NCI-H146 treated with DMSO at 0.1 percent for 48 hours (cell line): ENCODE measurements at regions not wholly inside any gene's neighbourhood (a gene's known extent, or its start where the extent isn't known, plus 50 kb on each side); places are given as distances from the start of the nearest gene placed in this dataset.

Source experiments
- DNase-seq: peaks from one replicate; lab custom pipeline; 2025; ENCODE audit not compliant: unreplicated experiment; lab: John Stamatoyannopoulos, UW

DNA sequence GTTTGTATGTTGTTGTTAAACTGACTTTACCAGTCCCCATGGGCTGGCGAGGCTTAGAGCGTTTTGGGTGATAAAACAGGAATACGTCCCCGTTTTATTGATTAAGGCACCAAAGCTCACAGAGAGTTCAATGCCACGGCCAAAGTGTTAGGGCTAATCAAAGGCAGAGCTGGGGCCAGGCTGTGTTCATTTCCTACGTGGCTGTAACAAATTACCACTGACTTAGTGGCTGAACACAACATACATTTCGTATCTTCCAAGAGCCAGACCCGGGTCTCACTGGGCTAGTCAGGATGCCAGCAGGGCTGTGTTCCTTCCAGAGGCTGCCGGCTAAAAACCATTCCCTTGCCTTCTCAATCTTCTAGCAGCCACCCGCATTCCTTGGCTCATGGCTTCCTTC, 94.4 kb upstream of the HABP2 start:
- DNase-seq: no peak

DNA sequence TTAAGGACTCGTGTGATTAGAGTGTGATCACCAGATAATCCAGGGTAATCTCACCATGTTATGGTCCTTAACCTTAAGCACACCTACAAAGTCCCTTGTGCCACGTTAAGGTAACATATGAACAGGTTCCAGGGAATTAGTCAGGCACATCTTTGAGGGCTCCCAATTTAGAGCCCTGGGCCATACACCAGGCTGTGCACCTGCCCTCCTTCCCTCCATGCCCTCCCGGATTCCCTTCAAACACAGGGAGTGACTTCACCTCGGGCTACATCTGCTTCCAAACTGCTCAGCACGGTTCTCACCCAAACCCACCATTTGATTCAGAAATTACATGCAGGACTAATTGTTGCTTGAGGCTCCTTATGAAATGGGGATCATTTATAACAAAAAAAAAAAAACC, 93.9 kb upstream of the HABP2 start:
- peak; percentile 15 for DNase-seq

- DNase-seq: peak; percentile 76
Observed at GRCh38 chr10:113459626-113460280, 93.1 kb upstream of the HABP2 start.

DNA sequence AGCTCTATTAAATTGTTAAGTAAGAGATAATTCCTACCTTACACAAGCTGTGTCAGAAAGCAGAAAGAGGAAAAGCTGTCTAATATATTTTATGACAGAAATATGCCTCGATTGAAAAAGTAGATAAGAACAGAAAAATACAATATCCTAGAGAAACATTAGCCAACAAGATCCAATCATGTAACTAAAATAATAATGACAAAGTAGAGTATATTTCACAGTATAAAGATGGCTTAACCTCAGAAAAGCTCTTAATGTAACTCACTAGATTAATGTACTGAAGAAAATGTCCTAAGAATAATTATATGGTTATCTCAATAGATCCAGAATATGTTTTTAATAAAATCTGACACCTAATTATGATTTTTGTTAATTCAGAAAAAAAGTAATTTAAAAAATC, 89.8 kb upstream of the HABP2 start:
- DNase-seq: no peak

- no peak for DNase-seq
Observed at GRCh38 chr10:113463777-113464176, 89.1 kb upstream of the HABP2 start.

- no peak for DNase-seq
Observed at GRCh38 chr10:113469796-113470195, 83.1 kb upstream of the HABP2 start.

DNA sequence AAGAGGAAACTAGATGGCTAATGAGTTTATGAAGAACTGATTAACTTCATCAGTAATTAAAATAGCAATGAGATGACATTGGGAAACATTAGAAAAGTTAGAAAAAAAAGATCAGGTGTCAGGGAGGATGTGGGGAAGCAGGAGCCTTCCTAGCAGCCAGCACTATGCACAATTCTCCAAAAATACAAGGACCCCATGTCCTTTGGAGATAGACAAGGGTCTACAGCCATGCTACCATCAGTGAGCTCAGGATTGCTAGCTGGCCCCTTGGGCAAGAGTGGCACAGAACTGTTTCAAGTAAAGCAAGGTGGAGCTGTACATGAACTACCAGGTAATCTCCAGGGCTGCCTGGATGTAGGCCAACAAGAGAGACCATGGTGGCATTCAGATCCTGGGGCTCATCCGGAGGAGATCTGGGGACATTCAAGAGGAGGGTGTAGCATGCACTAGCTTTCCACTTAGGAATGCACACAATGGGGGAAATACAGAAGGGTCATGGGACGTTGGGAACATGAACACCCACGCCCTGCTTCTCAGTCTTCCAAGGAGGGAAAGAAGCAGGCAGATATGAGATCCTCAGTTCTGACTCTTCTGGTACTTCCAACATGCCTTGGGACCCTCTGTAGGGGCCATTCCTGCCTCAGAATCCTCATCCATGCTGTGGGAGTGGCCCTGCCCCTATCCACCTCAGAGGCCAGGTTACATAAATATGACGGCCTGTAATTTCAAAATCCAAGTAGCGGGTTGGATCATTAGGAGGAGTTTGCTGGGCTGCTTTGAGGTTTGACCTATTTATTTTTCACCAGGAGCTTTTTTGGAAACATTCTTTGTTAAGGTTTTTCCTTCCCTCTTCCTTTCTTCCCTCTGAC, 82.2 kb upstream of the HABP2 start:
- DNase-seq: no peak

DNA sequence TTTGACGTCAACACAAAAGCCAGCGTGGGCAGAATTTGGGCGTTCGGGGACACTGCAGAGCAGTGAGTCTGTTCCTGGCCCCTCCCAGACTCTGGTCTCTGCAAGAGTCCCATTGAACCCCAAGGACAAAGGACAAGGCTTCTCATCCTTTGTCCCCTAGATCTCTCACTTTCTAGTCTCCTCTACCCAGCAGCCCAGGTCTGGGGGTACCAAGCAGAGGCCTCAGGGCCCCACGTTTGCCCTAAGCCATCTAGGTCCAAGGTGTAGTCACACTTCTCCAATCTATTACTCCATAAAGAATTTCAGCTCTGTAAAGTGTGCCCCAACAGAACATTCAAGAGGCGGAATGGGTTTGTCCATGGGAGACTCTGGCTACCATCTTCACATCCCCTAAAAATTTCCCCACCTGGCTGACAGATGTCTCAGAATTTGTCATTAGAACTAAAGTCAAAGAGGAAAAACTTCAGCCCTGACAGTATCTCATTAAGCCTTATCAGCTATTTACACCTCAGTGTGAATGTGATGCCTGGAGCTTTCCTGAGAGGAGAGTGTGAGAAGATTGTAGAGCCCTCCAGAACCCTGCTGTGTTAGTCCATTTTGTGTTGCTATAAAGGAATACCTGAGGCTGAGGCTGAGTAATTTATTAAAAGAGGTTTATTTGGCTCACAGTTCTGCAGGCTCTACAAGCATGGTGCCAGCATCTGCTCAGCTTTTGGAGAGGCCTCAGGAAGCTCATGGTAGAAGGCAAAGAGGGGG, 81.4 kb upstream of the HABP2 start:
- no peak for DNase-seq

DNA sequence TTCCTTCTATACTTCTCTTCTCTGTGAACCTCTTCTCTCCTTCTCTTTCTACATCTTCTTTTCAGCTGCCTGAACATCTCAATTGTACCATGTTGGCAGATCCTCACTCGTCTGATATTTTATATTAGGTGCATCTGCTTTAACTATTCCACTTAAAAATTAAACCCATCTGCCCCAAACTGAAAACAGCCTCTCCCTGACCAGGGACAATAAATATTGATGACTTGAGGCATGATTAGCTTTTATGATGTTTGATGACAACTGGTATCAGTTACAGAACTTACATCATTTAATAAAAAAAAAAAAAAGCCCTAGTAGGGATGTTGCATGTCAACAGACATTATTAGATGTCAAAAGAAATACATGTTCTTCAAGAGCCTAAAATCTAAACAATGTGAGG, 79.8 kb upstream of the HABP2 start:
- no peak for DNase-seq

DNA sequence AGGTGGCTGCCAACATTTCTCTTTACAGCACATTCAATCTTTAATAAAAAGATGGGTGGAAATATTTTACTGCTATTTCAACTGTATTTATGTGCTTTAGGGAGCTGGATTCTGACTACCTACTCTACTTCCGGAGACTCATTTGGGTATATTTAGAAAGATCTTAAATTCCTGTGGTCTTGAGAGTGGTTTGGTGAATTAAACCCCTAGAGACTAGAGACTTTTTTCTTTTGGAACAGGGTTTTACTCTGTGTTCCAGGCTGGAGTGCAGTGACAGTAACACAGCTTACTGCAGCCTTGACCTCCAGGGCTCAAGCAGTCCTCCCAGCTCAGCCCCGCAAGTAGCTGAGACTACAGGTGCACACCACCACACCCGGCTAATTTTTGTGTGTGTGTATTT, 79.0 kb upstream of the HABP2 start:
- DNase-seq: no peak

DNA sequence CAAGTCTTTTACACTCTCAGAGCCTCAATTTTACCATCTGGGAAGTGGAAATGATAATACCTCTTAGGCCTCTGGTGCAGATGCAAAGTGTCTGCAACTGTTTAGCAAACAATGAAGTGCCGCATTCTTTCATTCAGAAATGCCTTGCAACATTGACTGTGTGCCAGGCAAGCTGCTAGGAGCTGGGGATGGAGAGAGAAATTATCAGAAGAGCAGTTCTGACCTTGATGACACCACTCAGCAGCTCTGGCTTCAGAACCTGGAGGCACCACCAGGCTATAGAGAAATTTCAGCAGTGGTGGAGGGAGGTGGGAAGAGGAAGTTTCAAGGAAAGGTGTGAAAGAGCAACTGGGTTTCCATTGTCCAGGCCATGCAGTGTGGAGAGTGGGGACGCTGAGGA, 78.1 kb upstream of the HABP2 start:
- no peak for DNase-seq

DNA sequence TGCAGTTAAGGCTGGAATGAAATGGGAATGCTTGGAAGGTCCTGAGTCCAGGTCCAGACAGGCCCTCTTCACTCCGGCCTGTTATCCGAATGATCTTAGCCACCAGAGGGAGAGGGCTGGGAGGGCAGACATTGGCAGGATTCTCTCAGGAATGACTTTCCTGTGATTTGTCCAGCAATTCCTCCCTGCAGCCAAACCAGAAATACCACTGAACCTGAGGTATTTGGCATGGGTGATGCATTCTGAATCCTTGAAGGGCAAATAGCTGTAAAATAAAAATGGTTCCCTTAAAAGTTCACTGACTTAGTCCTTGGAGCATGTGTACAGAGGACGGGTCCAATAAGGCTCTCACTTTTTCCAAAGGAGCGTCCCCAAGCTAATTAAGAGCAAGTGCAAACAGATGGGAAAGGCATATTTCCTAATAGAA, 77.5 kb upstream of the HABP2 start:
- no peak for DNase-seq

GRCh38 chr10:113476191-113476590, 76.7 kb upstream of the HABP2 start:
- no peak for DNase-seq

- no peak for DNase-seq
Observed at GRCh38 chr10:113476673-113477072, 76.2 kb upstream of the HABP2 start.

DNA sequence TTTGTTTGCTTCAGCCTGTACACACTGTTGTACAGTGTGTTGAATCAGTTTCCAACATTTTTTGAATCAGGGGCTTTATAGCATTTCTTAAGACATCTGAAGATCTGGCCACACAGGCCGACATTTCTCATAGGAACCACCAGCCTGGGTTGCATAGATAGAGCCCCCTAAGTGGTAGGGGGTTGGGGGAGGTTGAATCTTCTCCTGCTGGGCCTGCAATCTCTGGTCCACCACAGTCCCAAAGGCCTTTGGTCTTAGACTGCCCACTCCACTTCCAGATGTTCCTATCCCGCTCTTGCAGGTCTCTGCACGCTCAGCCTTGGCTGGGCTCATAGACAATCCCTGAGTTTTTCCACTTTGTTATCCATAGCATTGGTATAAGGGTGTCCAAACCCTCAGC, 75.4 kb upstream of the HABP2 start:
- no peak for DNase-seq

DNA sequence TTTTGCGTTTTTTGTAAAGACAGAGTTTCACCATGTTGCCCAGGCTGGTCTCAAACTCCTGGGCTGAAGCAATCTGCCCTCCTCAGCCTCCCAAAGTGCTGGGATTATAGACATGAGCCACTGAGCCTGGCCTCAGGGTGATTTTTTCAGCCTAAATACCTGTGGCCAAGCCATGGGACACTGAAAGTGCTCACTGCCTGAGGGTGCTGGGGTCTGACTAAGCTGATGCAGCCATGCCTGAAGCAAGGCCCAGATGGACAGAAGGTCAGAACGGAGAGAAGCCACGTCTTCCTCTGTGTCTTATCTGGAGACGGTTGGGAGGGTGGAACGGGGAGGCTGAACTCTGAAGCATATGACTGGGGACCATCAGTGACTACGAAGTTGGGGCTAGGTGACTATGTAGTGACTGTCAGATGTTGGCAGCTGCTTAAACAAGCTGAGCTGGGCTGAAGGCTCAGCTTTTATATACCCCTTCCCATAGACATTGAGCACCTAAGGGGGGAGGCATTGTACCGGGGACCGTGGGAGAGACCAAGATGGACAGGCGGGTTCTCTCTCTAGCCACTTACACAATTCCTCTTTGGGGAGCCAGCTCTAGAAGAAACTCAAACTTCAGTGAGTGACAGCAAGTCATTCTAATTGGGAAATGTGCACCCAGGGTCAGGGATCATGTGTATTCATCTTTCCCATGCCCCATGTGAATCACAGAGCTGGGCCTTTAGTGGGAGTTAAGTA, 73.3 kb upstream of the HABP2 start:
- no peak for DNase-seq

- no peak for DNase-seq
Observed at GRCh38 chr10:113480081-113480360, 72.8 kb upstream of the HABP2 start.

- peak; percentile 93 for DNase-seq
Observed at GRCh38 chr10:113480851-113481502, 71.9 kb upstream of the HABP2 start.

- DNase-seq: no peak
Observed at GRCh38 chr10:113484487-113484886, 68.4 kb upstream of the HABP2 start.

GRCh38 chr10:113485736-113486135, 67.1 kb upstream of the HABP2 start:
- DNase-seq: no peak

DNA sequence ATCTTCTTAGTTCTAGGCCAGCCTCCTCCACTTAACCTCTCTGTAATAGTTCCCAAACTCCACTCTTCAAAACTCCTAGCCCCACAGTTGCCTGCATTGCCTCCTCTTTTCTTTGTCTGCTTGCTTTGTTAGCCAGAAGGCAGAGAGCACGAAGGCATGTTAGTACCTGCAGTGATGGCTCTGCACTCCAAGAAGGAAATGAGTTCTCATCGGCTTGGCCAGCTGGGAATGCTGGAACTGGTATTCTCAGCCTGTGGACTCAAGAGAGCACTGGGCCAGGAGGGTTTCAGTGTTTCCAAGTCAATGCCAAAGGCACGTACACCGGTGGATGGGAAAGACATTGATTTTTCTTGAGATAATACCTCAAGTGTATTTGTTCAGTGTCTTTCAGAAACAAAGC, 66.3 kb upstream of the HABP2 start:
- no peak for DNase-seq
